DMS 273 treated with DMSO at 0.1 percent for 48 hours (cell line): ENCODE measurements at regions not wholly inside any gene's neighbourhood (a gene's known extent, or its start where the extent isn't known, plus 50 kb on each side); places are given as distances from the start of the nearest gene placed in this dataset.

Experiments used
- DNase-seq: peaks from one replicate; lab custom pipeline; 2025; lab: John Stamatoyannopoulos, UW

- DNase-seq = no peak
Observed at GRCh38 chr7:156179872-156180390, 367.7 kb upstream of the SHH start.

DNA sequence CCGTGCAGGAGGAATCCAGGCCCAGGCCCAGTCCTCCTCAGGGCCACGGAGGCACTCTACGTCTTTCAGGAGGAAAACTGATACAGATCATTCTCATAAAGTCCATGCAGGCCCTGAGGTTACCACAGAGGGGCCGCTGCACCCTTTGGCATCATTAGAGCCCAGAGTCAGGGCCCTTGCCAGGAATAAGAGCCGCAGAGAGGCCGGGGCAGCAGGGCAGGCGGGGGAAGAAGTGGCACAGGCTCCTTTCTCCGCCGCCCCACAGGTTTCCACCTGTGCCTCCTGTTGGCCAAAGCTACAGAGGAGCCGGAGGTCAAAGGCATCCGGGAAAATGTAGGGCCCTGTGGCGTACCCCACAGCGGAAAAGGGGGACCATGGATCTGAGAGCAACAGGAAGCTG lies 366.6 kb upstream of the SHH start:
- no peak for DNase-seq

DNA sequence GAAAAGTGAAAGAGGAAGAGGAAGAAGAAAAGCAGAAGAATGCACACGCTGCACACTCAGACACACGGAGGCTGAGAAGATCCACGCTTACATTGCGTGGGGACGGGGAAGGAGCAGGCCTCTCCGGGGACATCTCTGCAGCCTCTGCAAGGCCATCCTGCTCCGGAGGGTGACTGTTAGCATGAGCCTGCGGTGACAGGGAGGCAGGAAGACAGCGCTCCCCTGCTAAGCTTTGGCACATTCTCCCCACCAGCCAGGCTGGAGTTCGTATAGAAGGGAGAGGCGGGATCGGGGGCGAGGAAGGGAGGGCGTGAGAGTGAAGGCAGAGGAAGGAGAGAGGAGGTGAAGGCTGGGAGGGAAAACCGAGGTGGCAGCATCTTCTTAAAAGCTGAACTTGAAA lies 366.0 kb upstream of the SHH start:
- no peak for DNase-seq

DNA sequence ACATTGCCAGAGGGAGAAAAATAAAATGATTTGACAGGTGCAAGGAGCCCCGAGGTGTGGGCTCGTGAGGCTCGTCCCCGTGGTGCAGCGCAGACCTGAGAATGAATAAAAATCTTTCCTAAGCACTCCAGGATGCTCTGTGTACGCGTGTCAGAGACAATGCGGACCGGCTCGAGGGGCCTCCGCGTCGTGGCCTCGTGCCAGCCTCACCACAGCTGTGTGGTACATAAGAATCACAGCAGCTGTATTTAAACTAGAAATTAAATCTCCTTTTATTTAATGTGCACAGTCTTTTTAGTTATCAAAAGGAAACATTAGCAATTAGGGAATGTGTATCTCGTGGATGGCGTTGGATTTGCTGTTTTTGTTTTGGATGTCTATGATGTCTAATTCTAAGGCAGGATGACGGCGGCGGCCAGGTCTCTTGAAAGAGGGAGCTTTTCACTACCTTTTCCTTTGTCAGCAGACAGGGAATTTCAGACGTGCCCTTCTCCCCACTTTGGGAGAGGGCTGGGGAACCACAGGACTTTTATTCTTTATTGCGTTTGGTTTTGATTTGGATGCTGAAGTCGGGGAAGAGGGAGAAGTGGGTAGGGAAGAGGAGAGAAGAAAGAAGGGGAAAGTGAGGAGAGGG lies 365.3 kb upstream of the SHH start:
- no peak for DNase-seq

DNA sequence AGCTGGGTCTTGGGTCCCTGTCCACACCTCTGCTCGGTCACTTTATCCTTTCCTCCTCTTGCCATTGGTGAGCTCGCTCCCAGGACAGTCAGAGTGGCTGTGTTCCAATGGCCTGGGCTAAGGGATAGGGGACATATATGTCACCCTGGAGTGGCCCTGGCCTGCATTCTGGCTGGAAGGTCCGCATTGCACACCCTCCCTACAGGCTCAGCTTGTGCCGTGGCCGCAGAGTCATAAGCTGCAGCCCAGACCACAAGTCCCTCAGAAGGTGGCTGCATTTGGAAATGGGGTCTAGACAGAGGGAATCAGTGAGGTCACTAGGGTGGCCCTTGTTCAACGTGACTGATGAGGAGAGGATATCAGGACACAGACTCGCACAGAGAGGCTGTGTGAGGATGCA lies 363.8 kb upstream of the SHH start:
- DNase-seq = no peak

- no peak for DNase-seq
Observed at GRCh38 chr7:156175003-156175402, 362.7 kb upstream of the SHH start.

GRCh38 chr7:156174428-156174827 lies 362.2 kb upstream of the SHH start:
- DNase-seq = no peak

DNA sequence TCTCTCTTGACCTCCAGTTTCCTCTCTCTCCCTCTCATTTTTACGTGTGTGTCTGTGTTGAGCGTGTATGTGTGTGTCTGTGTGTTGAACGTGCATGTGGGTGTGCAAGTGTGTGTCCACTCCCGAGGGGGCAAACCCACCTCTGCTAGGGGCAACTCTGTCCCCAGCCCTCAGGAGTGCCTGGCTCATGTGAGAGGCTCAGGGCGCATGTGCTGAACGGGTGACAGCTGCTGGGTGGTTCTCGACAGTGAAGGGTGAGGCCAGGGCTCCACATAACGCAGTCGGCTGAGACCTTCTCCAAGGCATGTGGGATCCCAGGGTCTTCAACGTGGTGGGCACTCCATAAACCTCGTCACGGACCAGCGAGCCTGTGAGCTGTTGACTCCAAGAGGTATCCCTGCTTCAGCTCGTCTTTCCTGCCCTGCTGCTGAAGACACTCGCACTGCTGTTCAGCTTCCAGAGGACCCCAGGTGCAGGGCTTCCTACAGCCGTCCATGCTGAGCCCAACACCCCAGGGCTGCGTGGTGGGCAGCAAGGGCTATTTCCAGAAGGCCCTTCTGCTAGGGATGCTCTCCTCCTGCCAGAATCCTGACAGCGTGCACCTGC lies 361.6 kb upstream of the SHH start:
- no peak for DNase-seq

DNA sequence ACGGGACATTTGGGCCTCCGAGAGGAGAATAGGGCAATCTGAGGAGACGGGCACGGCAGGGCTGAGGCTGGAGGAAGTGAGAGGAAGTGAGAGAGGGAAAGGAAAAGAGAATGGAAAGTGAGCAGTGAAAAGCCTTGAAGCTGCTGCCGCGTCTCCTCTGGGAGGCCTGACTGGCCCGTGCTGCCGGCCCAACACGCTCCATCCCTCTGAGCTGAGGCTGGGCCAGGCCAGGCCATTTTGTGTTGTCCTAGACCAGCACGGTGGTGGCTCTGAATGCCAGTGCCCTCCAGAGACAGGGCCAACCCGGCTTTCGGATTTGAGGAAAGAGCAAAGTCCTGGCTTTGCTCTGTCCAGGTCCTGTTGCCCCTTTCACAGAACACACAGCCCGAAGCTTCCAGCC lies 361.1 kb upstream of the SHH start:
- DNase-seq = no peak

DNA sequence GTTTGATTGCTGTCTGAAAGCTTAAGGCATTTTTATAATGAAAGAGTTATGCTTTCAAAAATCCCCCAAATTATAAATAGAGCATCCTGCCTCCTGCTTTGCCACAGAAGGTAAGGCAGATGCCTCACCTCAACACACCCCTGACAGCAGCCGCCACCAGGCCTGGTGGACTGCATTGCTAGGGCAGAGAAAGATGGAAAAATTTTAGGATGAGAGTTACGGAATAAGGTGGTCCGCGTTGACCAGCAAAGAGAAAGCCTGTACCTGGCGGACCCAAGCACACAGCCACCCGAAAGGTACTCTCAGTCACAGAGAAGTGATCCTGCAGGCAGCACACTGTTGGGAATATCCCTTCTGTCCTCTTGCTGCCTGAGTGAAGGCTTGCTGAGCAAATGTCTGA lies 360.4 kb upstream of the SHH start:
- no peak for DNase-seq

DNA sequence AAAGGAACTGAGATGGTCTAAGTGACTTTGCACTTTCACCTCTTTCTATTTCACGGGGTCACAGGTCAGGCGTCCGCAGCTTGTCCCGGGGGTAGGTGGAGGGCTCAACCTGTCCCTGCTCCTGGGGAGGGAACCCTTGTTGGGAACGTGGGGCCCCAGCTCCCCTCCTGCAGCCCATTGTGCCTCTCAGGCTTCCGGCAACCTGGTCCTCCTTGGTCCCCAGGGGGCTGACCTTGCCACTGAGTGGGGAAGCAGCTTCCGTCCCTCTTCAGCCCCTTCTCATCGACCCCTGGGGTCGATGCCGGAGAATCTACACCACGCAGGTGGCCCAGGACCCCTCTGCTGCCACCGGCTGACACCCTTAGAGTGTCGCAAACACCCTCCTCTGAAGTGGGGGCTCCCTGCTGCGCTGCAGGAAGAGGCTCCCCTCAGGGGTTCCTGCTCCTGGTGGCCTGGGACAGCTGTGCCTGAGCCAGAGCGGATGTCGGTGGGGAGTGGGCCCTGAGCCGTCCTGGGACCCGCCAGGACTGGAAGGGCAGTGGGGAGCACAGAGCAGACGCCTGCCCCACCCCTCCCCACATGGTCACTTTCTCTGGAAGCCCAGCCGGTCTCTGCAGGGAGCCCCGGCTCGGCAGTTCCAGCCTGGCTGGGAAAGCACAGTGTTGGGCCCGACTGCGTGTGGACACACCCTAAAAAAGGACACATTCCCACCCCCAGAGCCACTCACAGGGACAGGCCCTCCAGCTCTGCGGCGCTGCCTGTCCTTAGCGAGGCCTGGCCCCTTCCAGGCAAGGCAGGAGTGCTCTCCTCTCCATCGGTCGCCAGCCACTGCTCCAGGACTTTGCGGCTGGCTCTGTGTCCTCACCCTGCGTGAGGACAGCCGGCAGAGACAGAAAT lies 357.5 kb upstream of the SHH start:
- DNase-seq = no peak

DNA sequence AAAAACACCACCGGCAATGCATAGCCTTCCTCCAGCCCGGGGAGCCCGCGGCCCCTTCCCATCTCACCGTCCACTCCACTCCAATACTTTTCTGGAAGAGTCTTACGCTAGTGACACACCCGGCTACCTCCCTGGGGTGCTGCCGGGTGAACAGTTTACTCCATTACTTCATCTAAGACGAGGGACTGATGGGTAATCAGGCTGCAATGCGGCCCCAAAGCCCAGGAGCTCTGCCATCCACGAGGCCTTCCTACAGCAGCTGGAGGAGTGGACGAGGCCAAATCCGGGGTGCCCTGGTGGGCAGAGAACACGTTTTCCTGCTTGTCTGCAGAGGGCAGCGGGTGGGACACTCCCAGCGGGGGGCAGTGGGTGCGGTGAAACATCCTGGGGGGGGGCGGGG lies 356.2 kb upstream of the SHH start:
- no peak for DNase-seq

DNA sequence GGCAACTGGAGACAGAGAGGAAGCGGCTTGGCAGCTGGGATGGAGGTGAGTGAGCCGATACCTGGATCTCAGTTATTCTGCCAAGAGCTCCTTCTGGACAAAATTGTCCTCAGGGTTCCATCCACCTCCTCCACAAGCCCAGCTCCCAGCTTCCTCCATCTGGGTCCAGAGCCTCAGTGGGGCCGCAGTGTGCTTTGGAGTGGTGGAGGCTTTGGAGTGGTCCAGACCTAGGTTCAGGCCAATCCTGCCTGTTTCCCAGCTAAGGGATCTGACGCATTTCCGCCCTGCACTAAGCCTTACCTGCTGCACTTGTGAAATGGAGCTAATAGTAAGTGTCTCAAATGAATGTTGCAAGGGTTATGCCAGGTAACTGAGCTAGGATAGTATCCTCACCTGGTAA lies 355.7 kb upstream of the SHH start:
- no peak for DNase-seq

- no peak for DNase-seq
Observed at GRCh38 chr7:156167417-156167807, 355.1 kb upstream of the SHH start.

DNA sequence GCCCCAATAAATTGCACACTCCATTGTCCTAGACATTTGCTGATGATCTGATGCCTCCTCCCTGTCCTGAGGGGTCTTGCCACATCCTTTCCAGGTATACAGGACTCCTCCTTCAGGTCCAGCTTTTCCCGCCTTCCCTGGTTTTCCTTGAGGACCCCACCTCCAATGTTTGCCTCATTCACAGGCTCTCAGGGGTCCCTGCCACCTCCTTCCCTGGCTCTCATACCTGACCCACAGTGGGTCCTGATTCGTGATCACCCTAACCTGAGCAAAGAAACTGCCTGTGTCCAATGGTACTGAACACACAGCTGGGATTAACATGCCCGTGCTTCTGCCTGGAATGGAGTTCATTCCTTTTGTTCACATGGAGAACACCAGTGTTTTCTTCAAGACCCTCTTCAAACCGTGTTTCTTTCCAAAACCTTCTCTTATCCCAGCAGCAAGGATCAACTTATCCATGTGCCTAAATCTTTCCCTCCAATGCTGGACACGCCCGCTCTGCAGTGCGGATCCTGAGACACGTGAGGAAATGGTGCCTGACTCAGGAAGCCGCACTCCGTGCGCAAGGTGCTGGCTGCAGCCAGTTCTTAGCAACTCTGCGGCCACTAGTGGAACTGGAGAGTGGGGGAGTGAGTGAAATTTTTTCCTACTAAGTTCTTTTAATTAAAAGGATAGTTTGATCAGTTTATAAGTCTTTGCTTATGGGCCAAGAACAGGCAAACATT lies 354.6 kb upstream of the SHH start:
- no peak for DNase-seq

DNA sequence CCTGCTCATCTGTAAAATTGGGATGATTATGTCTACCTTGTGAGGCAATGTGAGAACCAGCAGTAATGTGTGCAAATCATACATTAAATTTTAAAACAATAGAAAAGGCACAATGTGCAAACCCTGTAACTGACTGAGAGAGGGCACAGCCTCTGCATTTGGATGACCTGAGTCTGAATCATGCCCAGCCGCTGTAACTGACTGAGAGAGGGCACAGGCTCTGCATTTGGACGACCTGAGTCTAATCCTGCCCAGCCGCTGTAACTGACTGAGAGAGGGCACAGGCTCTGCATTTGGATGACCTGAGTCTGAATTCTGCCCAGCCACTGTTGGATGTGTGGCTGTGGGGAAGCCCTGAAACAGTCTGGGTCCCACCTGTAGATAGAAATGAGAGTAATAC lies 351.5 kb upstream of the SHH start:
- no peak for DNase-seq

DNA sequence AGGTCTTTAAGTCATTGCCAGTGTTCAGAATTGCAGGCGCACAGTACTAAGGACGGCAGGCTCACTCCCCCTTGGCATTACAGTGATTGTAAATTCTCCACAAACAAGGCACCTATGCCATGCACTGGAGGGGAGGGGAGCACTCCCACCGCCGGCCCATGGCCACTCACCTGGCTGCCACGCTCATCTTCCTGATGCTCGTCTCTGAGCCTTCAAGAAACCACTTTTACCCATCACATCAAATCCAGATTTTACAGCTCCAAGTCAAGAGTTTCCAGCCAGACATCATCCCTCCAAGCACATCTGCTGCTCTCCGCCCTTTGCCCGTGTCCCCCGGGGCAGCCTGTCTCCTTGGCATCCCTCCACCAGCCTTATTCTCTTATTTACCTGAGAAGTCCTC lies 350.2 kb upstream of the SHH start:
- no peak for DNase-seq

GRCh38 chr7:156160811-156161210 lies 348.5 kb upstream of the SHH start:
- no peak for DNase-seq

- DNase-seq = no peak
Observed at GRCh38 chr7:156158693-156159092, 346.4 kb upstream of the SHH start.

- DNase-seq = no peak
Observed at GRCh38 chr7:156158213-156158612, 345.9 kb upstream of the SHH start.

- DNase-seq = no peak
Observed at GRCh38 chr7:156157409-156158012, 345.2 kb upstream of the SHH start.
